MM.1S (cell line): ENCODE measurements at regions not wholly inside any gene's neighbourhood (a gene's known extent, or its start where the extent isn't known, plus 50 kb on each side); places are given as distances from the start of the nearest gene placed in this dataset.

Source experiments
- CTCF ChIP-seq: fragments of 300-600 bp; sonication (generic); IDR thresholded peaks from 2 replicates; pipeline ENCODE4 v1.5.1; 2016; ENCODE audit warnings: antibody characterized with exemption, low read length, mixed read lengths
- EZH2 ChIP-seq: fragments of 300-600 bp; sonication (generic); optimal IDR thresholded peaks from 2 replicates; pipeline ENCODE3; 2017; ENCODE audit warnings: low read depth, mild to moderate bottlenecking, antibody characterized with exemption, low read length, mixed read lengths

DNA sequence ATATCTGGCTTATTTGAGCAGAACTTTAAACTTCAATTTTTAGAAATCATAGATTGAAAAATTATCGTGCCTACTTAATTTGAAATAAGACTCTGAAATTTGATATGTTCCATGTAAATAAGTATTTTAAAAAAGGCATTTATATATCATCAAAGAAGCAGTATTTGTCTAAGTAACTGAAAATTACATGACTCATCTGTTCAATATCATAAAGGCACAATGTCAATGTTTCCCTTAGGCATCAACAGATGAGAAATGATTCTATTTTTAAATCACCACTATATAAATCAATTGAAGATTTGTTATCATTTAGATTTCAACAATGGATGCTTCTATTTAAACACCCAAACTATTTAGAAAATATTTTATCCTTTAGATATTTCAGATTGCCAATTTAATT is 142.9 kb upstream of the POU5F2 start:
- TF ChIP-seq EZH2 (no peak), CTCF (no peak)
